ENCODE measurements at regions not wholly inside any gene's neighbourhood (a gene's known extent, or its start where the extent isn't known, plus 50 kb on each side); places are given as distances from the start of the nearest gene placed in this dataset.

DNA sequence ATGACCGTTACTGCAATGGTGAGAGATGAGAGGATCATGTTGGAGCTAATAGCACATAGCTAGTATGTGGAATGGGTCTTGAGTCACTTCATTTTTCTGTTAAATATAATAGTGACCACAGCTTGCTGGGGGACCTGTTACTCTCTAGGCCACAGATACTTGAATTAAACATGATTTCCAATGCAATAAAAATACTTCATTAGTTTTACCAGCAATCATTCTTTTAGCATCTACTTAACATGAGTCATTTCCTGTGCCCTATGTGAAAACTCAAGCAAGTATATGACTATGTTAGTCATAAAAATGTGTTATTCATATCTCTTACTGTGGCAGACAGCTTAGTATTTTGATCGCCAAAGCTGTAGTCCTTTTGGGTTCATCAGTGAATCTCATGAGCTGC lies 798.8 kb downstream of the SLC16A7 start:
- CTCF ChIA-PET (ENCODE audit: unreplicated experiment): no interaction called here
- Histone ChIP-seq H3K4me1 (ENCODE audit: insufficient read depth, low read length, poor library complexity, severe bottlenecking) (no peaks in the 10 kb centered on the region), H4K20me1 (ENCODE audit: insufficient read depth, low read length) (no peaks in the 10 kb centered on the region), H3K4me3 (ENCODE audit: low read depth, low read length, poor library complexity, severe bottlenecking) (no peak overlapping the region), H3K36me3 (ENCODE audit: insufficient read depth, low read length) (no peaks in the 10 kb centered on the region), H3K9me2 (ENCODE audit: insufficient read depth, low read length) (no peaks in the 10 kb centered on the region), H2AFZ (ENCODE audit: low read length) (no peak overlapping the region), H3K4me2 (ENCODE audit: low read length) (no peak overlapping the region), H3K9me3 (ENCODE audit: low read length) (no peaks in the 10 kb centered on the region), H3K79me2 (ENCODE audit: insufficient read depth, low read depth, low read length) (no peaks in the 10 kb centered on the region), H3K27ac (ENCODE audit: low read depth, low read length, poor library complexity, severe bottlenecking) (no peak overlapping the region)
- DNase-seq (ENCODE audit: low spot score): no peak
- no TSS peak for BruUV-seq (replicated peaks)
- POLR2A ChIA-PET: interaction anchor here (1.0 kb wide), 1 partner anchor 12 kb away, joined by 3 read pairs; no protein-coding TSS in a partner anchor
- TF ChIP-seq EZH2phosphoT487 (IDR thresholded peaks at IDR 0.05; ENCODE audit: borderline replicate concordance, low read depth, low read length): no peak
- TF ChIP-seq, protein P1, sequence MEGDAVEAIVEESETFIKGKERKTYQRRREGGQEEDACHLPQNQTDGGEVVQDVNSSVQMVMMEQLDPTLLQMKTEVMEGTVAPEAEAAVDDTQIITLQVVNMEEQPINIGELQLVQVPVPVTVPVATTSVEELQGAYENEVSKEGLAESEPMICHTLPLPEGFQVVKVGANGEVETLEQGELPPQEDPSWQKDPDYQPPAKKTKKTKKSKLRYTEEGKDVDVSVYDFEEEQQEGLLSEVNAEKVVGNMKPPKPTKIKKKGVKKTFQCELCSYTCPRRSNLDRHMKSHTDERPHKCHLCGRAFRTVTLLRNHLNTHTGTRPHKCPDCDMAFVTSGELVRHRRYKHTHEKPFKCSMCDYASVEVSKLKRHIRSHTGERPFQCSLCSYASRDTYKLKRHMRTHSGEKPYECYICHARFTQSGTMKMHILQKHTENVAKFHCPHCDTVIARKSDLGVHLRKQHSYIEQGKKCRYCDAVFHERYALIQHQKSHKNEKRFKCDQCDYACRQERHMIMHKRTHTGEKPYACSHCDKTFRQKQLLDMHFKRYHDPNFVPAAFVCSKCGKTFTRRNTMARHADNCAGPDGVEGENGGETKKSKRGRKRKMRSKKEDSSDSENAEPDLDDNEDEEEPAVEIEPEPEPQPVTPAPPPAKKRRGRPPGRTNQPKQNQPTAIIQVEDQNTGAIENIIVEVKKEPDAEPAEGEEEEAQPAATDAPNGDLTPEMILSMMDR (conservative IDR thresholded peaks at IDR 0.05; ENCODE audit: low read length): no peak
- intact Hi-C loops (cut with micrococcal nuclease; ENCODE audit: unreplicated experiment): no loop called here

DNA sequence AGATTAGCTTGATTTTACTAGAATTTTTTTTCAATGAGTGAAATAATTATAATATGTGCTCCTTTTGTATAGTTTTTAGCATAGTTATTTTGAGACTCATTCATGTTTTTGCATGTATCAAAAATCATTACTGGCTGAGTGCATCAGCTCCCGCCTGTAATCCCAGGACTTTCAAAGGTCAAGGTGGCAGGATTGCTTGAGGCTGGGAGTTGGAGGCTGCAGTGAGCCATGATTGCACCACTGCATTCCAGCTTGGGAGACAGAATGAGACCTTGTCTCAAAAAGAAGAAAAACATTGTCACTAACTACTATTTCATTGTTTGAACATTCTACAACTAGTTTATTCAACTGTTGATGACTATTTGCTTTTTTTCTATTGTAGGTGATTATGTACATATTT lies 802.7 kb downstream of the SLC16A7 start:
- CTCF ChIA-PET (ENCODE audit: unreplicated experiment): no interaction called here
- no peaks in the 10 kb centered on the region for H3K4me1 ChIP-seq (ENCODE audit: insufficient read depth, low read length, poor library complexity, severe bottlenecking)
- intact Hi-C loops (cut with micrococcal nuclease; ENCODE audit: unreplicated experiment): no loop called here
- no peaks in the 10 kb centered on the region for H3K9me3 ChIP-seq (ENCODE audit: low read length)
- DNase-seq (ENCODE audit: low spot score): no peak
- H3K4me3 ChIP-seq (ENCODE audit: low read depth, low read length, poor library complexity, severe bottlenecking): no peak overlapping the region
- H3K9me2 ChIP-seq (ENCODE audit: insufficient read depth, low read length): no peaks in the 10 kb centered on the region
- H3K79me2 ChIP-seq (ENCODE audit: insufficient read depth, low read depth, low read length): no peaks in the 10 kb centered on the region
- H3K36me3 ChIP-seq (ENCODE audit: insufficient read depth, low read length): no peaks in the 10 kb centered on the region
- no peak overlapping the region for H3K27ac ChIP-seq (ENCODE audit: low read depth, low read length, poor library complexity, severe bottlenecking)
- POLR2A ChIA-PET: no interaction called here
- TF ChIP-seq, protein P1 (conservative IDR thresholded peaks at IDR 0.05; ENCODE audit: low read length): no peak
- no peak for TF ChIP-seq EZH2phosphoT487 (IDR thresholded peaks at IDR 0.05; ENCODE audit: borderline replicate concordance, low read depth, low read length)
- no peak overlapping the region for H3K4me2 ChIP-seq (ENCODE audit: low read length)
- BruUV-seq (replicated peaks): no TSS peak
- no peaks in the 10 kb centered on the region for H4K20me1 ChIP-seq (ENCODE audit: insufficient read depth, low read length)
- no peak overlapping the region for H2AFZ ChIP-seq (ENCODE audit: low read length)

DNA sequence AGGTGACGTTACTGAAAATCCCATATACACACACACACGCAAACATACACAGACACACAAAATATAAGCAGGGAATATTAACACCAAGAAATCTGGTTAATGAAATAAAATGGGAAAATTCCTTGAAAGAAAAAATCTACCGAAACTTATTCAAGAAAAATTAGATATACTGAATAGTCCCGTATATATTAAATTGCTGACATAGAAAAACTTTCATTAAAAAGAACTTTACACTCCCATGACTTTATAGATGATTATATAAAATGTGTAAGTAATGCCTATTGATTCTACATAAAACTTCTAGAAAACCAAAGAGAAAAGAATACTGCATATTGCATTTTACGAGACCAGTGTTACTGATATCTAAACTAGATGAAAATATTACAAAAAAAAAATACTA lies 803.2 kb downstream of the SLC16A7 start:
- Histone ChIP-seq H3K4me1 (ENCODE audit: insufficient read depth, low read length, poor library complexity, severe bottlenecking) (no peaks in the 10 kb centered on the region), H3K27ac (ENCODE audit: low read depth, low read length, poor library complexity, severe bottlenecking) (no peak overlapping the region), H3K36me3 (ENCODE audit: insufficient read depth, low read length) (no peaks in the 10 kb centered on the region), H3K9me3 (ENCODE audit: low read length) (no peaks in the 10 kb centered on the region), H3K4me3 (ENCODE audit: low read depth, low read length, poor library complexity, severe bottlenecking) (no peak overlapping the region), H2AFZ (ENCODE audit: low read length) (no peak overlapping the region), H4K20me1 (ENCODE audit: insufficient read depth, low read length) (no peaks in the 10 kb centered on the region), H3K79me2 (ENCODE audit: insufficient read depth, low read depth, low read length) (no peaks in the 10 kb centered on the region), H3K9me2 (ENCODE audit: insufficient read depth, low read length) (no peaks in the 10 kb centered on the region), H3K4me2 (ENCODE audit: low read length) (no peak overlapping the region)
- intact Hi-C loops (cut with micrococcal nuclease; ENCODE audit: unreplicated experiment): no loop called here
- no peak for DNase-seq (ENCODE audit: low spot score)
- POLR2A ChIA-PET: interaction anchor here (0.6 kb wide), 1 partner anchor 36 kb away, joined by 4 read pairs; no protein-coding TSS in a partner anchor
- TF ChIP-seq EZH2phosphoT487 (IDR thresholded peaks at IDR 0.05; ENCODE audit: borderline replicate concordance, low read depth, low read length): no peak
- CTCF ChIA-PET (ENCODE audit: unreplicated experiment): no interaction called here
- no TSS peak for BruUV-seq (replicated peaks)

Measured in OCI-LY7 (cell line).